ENCODE measurements at regions not wholly inside any gene's neighbourhood (a gene's known extent, or its start where the extent isn't known, plus 50 kb on each side); places are given as distances from the start of the nearest gene placed in this dataset.

DNA sequence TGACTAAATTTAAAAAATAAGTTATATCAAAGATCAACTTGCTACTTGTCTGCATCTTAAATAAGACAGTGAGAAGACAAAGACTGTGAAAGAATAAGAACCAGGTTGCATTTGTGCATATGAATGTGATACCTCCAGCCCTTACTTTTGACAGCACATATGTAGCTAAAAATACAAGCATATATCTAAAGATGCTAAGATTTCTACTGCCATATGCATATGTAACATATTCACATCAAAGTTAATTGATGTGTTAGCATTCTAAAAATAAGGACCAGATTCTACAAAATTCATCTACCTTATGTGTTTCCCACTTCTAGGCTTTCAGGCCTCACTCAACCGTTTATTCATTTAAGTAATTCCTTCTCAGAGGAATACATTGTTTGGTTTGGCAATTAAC, 1120.3 kb upstream of the LRRTM3 start:
- DNase-seq (ENCODE audit: insufficient read length, low spot score) (no peak), FAIRE-seq (peak; percentile 35)
- TF ChIP-seq, protein P1, sequence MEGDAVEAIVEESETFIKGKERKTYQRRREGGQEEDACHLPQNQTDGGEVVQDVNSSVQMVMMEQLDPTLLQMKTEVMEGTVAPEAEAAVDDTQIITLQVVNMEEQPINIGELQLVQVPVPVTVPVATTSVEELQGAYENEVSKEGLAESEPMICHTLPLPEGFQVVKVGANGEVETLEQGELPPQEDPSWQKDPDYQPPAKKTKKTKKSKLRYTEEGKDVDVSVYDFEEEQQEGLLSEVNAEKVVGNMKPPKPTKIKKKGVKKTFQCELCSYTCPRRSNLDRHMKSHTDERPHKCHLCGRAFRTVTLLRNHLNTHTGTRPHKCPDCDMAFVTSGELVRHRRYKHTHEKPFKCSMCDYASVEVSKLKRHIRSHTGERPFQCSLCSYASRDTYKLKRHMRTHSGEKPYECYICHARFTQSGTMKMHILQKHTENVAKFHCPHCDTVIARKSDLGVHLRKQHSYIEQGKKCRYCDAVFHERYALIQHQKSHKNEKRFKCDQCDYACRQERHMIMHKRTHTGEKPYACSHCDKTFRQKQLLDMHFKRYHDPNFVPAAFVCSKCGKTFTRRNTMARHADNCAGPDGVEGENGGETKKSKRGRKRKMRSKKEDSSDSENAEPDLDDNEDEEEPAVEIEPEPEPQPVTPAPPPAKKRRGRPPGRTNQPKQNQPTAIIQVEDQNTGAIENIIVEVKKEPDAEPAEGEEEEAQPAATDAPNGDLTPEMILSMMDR (IDR thresholded peaks at IDR 0.05; ENCODE audit: insufficient read depth, missing control alignments), result no peak

DNA sequence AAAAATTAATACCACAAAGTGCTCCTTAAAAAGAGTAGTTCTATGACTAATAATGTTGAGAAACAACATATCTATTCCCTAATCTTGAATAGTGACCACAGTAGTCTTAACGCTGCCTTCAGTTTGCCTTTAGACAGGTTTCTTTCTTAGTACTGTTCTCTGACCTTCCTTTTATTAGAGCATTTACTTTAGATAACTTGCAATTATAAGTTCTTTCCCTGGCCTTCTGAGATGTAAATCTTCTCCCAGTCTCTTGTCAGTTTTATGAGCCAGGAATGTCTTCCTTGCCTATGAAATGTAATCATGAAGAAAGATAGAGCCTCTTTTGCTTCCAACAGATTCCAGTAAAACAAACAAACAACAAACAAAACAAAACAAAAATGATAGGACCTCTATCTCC, 1119.8 kb upstream of the LRRTM3 start:
- no peak for DNase-seq (ENCODE audit: insufficient read length, low spot score)

DNA sequence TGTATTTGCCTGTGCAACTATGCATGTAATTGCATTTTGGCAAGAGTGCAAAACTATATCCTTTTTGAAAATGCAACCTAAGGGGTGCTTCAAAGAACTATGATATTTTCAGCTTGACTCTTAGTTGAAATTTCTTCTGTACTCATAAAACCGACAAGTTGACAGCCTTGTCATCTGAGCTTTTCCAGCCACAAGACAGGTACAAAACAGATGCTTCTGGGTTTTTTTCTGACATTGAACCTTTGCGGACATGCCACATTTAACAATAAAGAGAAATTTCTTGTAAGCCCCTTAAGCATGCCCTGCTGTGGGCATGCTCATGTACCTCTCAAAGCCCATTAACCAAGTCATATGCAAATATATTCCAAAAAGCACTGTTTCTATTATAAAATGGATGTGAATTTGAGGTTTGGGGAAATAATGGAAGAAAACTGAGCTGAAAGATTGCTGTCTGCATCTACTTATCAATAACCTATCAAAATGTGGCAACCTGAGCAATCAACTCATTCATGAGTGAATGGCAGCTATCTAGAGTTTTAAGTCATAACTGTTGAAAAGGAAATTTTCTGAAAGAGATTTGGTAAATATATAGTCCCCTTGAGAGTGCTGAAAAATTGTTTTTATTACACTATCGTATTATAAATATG, 1117.0 kb upstream of the LRRTM3 start:
- DNase-seq (ENCODE audit: insufficient read length, low spot score) (no peak), FAIRE-seq (no peak)
- TF ChIP-seq, protein P1 (IDR thresholded peaks at IDR 0.05; ENCODE audit: insufficient read depth, missing control alignments), result no peak

More for the DNA sequence above, 1119.8 kb upstream of the LRRTM3 start:
- TF ChIP-seq, protein P1 (IDR thresholded peaks at IDR 0.05; ENCODE audit: insufficient read depth, missing control alignments), result no peak
- FAIRE-seq, result no peak

DNA sequence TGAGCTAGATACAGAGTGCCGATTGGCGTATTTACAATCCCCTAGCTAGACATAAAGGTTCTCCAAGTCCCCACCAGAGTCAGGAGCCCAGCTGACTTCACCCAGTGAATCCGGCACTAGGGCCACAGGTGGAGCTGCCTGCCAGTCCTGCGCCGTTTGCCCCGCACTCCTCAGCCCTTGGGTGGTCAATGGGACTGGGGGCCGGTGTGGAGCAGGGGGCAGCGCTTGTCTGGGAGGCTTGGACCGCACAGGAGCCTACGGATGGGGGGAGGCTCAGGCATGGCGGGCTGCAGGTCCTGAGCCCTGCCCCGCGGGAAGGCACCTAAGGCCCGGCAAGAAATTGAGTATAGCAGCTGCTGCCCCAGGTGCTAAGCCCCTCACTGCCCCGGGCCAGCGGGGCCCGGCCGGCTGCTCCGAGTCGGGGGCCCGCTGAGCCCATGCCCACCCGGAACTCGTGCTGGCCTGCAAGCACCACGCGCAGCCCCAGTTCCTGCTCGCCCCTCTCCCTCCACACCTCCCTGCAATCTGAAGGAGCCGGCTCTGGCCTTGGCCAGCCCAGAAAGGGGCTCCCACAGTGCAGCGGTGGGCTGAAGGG, 1113.8 kb upstream of the LRRTM3 start:
- FAIRE-seq, result no peak

DNA sequence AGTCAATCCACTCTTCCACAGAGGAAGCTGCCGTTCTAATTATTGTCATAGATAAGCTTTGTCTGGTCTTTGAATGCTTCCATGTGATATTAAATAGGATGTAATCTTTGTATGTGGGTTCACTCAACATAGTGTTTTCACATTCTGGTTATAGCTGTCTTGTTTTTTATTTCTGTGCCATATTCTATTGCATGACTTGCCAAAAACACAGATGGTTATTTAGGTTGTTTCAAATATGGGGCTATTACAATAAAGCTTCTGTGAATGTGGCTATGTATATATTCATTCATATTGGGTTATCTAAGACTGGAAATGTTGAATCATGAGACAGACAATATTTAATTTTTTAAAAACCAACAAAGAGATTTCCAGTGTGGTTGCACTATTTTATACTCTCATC, 1109.3 kb upstream of the LRRTM3 start:
- DNase-seq (ENCODE audit: insufficient read length, low spot score) (no peak), FAIRE-seq (no peak)
- TF ChIP-seq, protein P1 (IDR thresholded peaks at IDR 0.05; ENCODE audit: insufficient read depth, missing control alignments), result no peak

More for the DNA sequence above, 1113.8 kb upstream of the LRRTM3 start:
- no peak for DNase-seq (ENCODE audit: insufficient read length, low spot score)
- TF ChIP-seq, protein P1 (IDR thresholded peaks at IDR 0.05; ENCODE audit: insufficient read depth, missing control alignments), result no peak

DNA sequence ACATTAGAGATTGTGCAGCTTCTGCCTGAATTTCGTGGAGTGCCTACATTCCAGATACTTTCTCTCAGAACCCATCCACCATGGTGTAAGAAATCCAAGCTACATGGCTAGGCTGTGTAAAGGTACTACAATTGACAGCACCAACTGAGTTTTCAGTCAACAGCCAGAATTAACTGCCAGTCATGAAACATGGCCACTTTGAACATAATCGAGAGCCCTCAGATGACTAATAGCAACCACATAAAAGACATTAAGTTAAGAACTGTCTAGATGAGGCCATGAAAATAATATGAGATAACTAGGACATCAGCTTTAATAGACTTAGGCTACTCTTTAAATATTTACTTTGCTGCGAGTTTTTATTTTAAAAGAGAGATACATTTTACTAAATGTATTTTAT, 1106.8 kb upstream of the LRRTM3 start:
- no peak for FAIRE-seq

More for the DNA sequence above, 1106.8 kb upstream of the LRRTM3 start:
- DNase-seq (ENCODE audit: insufficient read length, low spot score), result no peak
- TF ChIP-seq, protein P1 (IDR thresholded peaks at IDR 0.05; ENCODE audit: insufficient read depth, missing control alignments), result no peak

Data from D721Med (cell line).